HL-60 (cell line): ENCODE measurements at regions not wholly inside any gene's neighbourhood (a gene's known extent, or its start where the extent isn't known, plus 50 kb on each side); places are given as distances from the start of the nearest gene placed in this dataset.

Experiments
- DNase-seq, 2 experiments: peaks; one replicate each; pipeline ENCODE4 v3.0.0-alpha.2; 2010 to 2020; ENCODE audit warnings: low read depth in 1 of 2, low spot score in 1 of 2
- H3K27ac ChIP-seq: fragments of 250-450 bp; sonication (Bioruptor Pico); replicated peaks from 2 replicates; pipeline ENCODE4 v1.5.1; 2020; ENCODE audit warnings: mild to moderate bottlenecking, moderate library complexity
- H3K27me3 ChIP-seq: fragments of 250-450 bp; sonication (Bioruptor Pico); 2 replicates; pipeline ENCODE4 v1.5.1; 2021; ENCODE audit warnings: mild to moderate bottlenecking, moderate library complexity; ENCODE audit not compliant: insufficient read depth, poor library complexity, severe bottlenecking
- H3K4me3 ChIP-seq: replicated peaks from 2 replicates; pipeline ENCODE4 v1.5.1; 2011; ENCODE audit warnings: mild to moderate bottlenecking, control low read depth, low read length; ENCODE audit not compliant: insufficient read depth
- CTCF ChIP-seq: IDR thresholded peaks from one replicate; pipeline ENCODE4 v1.5.1; 2011; ENCODE audit warnings: low read length, control low read depth, inconsistent platforms; ENCODE audit not compliant: insufficient read depth
- GABPA ChIP-seq: IDR thresholded peaks from 2 replicates; pipeline ENCODE4 v1.6.1; 2012; ENCODE audit warnings: low read depth
- POLR2AphosphoS5 ChIP-seq: IDR thresholded peaks from 2 replicates; pipeline ENCODE4 v1.6.1; 2012; ENCODE audit warnings: low read depth
- REST ChIP-seq: IDR thresholded peaks from 2 replicates; pipeline ENCODE4 v1.6.1; 2012; ENCODE audit warnings: low read depth; ENCODE audit not compliant: insufficient replicate concordance
- SPI1 ChIP-seq: IDR thresholded peaks from 2 replicates; pipeline ENCODE4 v1.6.1; 2012; ENCODE audit warnings: low read depth, mild to moderate bottlenecking, borderline replicate concordance

- TF ChIP-seq GABPA, result no peak
- TF ChIP-seq CTCF, result no peak
- no peak for TF ChIP-seq SPI1
- TF ChIP-seq REST, result no peak
- TF ChIP-seq POLR2AphosphoS5, result no peak
- Histone ChIP-seq H3K4me3 (no peak overlapping the region), H3K27me3 (no peaks in the 10 kb centered on the region), H3K27ac (no peak overlapping the region)
- DNase-seq, result no peak
Measured at GRCh38 chr9:109549386-109549785, 51.3 kb upstream of the PTPN3 start.

GRCh38 chr9:109551651-109552050 is 53.5 kb upstream of the PTPN3 start:
- no peaks in the 10 kb centered on the region for H3K27me3 ChIP-seq

GRCh38 chr9:109555215-109555614 is 57.1 kb upstream of the PTPN3 start:
- no peaks in the 10 kb centered on the region for H3K27me3 ChIP-seq
- no peak for DNase-seq
- no peak overlapping the region for H3K27ac ChIP-seq
- TF ChIP-seq POLR2AphosphoS5 (no peak), REST (no peak), GABPA (no peak)
- no peak overlapping the region for H3K4me3 ChIP-seq

More at GRCh38 chr9:109551651-109552050, 53.5 kb upstream of the PTPN3 start:
- DNase-seq, result no peak
- H3K27ac ChIP-seq, result no peak overlapping the region
- no peak for TF ChIP-seq CTCF
- no peak for TF ChIP-seq SPI1
- TF ChIP-seq GABPA, result no peak
- TF ChIP-seq POLR2AphosphoS5, result no peak
- no peak for TF ChIP-seq REST
- H3K4me3 ChIP-seq, result no peak overlapping the region

GRCh38 chr9:109556061-109556460 is 58.0 kb upstream of the PTPN3 start:
- DNase-seq, result no peak
- TF ChIP-seq CTCF (no peak), REST (no peak), GABPA (no peak), SPI1 (no peak), POLR2AphosphoS5 (no peak)
- H3K27ac ChIP-seq, result no peak overlapping the region
- H3K4me3 ChIP-seq, result no peak overlapping the region
- H3K27me3 ChIP-seq, result no peaks in the 10 kb centered on the region
